H9 (cell line): ENCODE measurements at regions not wholly inside any gene's neighbourhood (a gene's known extent, or its start where the extent isn't known, plus 50 kb on each side); places are given as distances from the start of the nearest gene placed in this dataset.

ENCODE experiments used
- DNase-seq: peaks from one replicate; pipeline ENCODE4 v3.0.0-alpha.2; 2017
- H2AFZ ChIP-seq: one replicate; pipeline ENCODE4 v1.6.1; 2013; ENCODE audit warnings: mild to moderate bottlenecking, low read length, control low read depth, moderate library complexity
- H2AK5ac ChIP-seq: 2 replicates; pipeline ENCODE4 v1.6.1; 2013; ENCODE audit warnings: low read length, control low read depth, mixed read lengths; ENCODE audit not compliant: insufficient read length
- H2BK120ac ChIP-seq: one replicate; pipeline ENCODE4 v1.6.1; 2013; ENCODE audit warnings: low read depth, mild to moderate bottlenecking, low read length, control low read depth, inconsistent platforms; ENCODE audit not compliant: poor library complexity, severe bottlenecking
- H2BK12ac ChIP-seq: 2 replicates; pipeline ENCODE4 v1.6.1; 2013; ENCODE audit warnings: low read length, control low read depth, mixed read lengths, low read depth; ENCODE audit not compliant: insufficient read length
- H2BK15ac ChIP-seq: 2 replicates; pipeline ENCODE4 v1.6.1; 2013; ENCODE audit warnings: low read depth, low read length, control low read depth
- H2BK20ac ChIP-seq: one replicate; pipeline ENCODE4 v1.6.1; 2013; ENCODE audit warnings: low read depth, mild to moderate bottlenecking, low read length, control low read depth, inconsistent platforms; ENCODE audit not compliant: poor library complexity, severe bottlenecking
- H2BK5ac ChIP-seq: 2 replicates; pipeline ENCODE4 v1.6.1; 2013; ENCODE audit warnings: low read length, control low read depth, mixed read lengths; ENCODE audit not compliant: insufficient read length
- H3K14ac ChIP-seq: 2 replicates; pipeline ENCODE4 v1.6.1; 2013; ENCODE audit warnings: low read length, control low read depth; ENCODE audit not compliant: insufficient read depth
- H3K18ac ChIP-seq: 2 replicates; pipeline ENCODE4 v1.6.1; 2013; ENCODE audit warnings: low read depth, mild to moderate bottlenecking, mixed read lengths, low read length, control low read depth; ENCODE audit not compliant: insufficient read length
- H3K23ac ChIP-seq: 2 replicates; pipeline ENCODE4 v1.6.1; 2013; ENCODE audit warnings: low read length, control low read depth, mixed read lengths, low read depth; ENCODE audit not compliant: insufficient read length
- H3K23me2 ChIP-seq: 2 replicates; pipeline ENCODE4 v1.6.1; 2013; ENCODE audit warnings: low read depth, mild to moderate bottlenecking, mixed read lengths, low read length, control low read depth; ENCODE audit not compliant: insufficient read length, poor library complexity, severe bottlenecking
- H3K27ac ChIP-seq: 2 replicates; pipeline ENCODE4 v1.5.1; 2013; ENCODE audit warnings: low read length, control low read depth, mixed read lengths, low read depth; ENCODE audit not compliant: insufficient read length
- H3K27me3 ChIP-seq: 2 replicates; pipeline ENCODE4 v1.6.1; 2013; ENCODE audit warnings: low read length, control low read depth, inconsistent platforms; ENCODE audit not compliant: insufficient read depth
- H3K4ac ChIP-seq: 2 replicates; pipeline ENCODE4 v1.6.1; 2013; ENCODE audit warnings: low read depth, mild to moderate bottlenecking, control low read depth, inconsistent platforms, low read length, moderate library complexity
- H3K4me1 ChIP-seq: 2 replicates; pipeline ENCODE4 v1.6.1; 2013; ENCODE audit warnings: low read length, control low read depth, inconsistent platforms; ENCODE audit not compliant: insufficient read depth
- H3K4me2 ChIP-seq: 2 replicates; pipeline ENCODE4 v1.6.1; 2013; ENCODE audit warnings: low read length, control low read depth, mixed read lengths; ENCODE audit not compliant: insufficient read length, insufficient read depth
- H3K56ac ChIP-seq: 2 replicates; pipeline ENCODE4 v1.6.1; 2013; ENCODE audit warnings: low read depth, mild to moderate bottlenecking, mixed read lengths, low read length, control low read depth; ENCODE audit not compliant: insufficient read length
- H3K79me1 ChIP-seq: 2 replicates; pipeline ENCODE4 v1.6.1; 2013; ENCODE audit warnings: low read depth, mild to moderate bottlenecking, moderate library complexity, low read length, control low read depth, inconsistent platforms; ENCODE audit not compliant: insufficient read depth, poor library complexity, severe bottlenecking
- H3K79me2 ChIP-seq: 2 replicates; pipeline ENCODE4 v1.6.1; 2013; ENCODE audit warnings: low read length, control low read depth, inconsistent platforms; ENCODE audit not compliant: insufficient read depth
- H3K9ac ChIP-seq: 2 replicates; pipeline ENCODE4 v1.6.1; 2013; ENCODE audit warnings: low read length, control low read depth, mixed read lengths; ENCODE audit not compliant: insufficient read length; ENCODE audit errors: extremely low read depth
- H3K9me3 ChIP-seq: one replicate; pipeline ENCODE4 v1.6.1; 2013; ENCODE audit warnings: low read depth, low read length, inconsistent platforms; ENCODE audit not compliant: control insufficient read depth
- H3T11ph ChIP-seq: one replicate; pipeline ENCODE4 v1.6.1; 2013; ENCODE audit warnings: mild to moderate bottlenecking, low read length, control low read depth, inconsistent platforms
- H4K20me1 ChIP-seq: one replicate; pipeline ENCODE4 v1.6.1; 2013; ENCODE audit not compliant: control insufficient read depth, insufficient read length, insufficient read depth
- H4K5ac ChIP-seq: 2 replicates; pipeline ENCODE4 v1.6.1; 2013; ENCODE audit warnings: low read depth, mild to moderate bottlenecking, mixed read lengths, low read length, control low read depth; ENCODE audit not compliant: insufficient read length
- H4K8ac ChIP-seq: replicated peaks from 2 replicates; pipeline ENCODE4 v1.6.1; 2013; ENCODE audit warnings: low read length, control low read depth, mixed read lengths, low read depth; ENCODE audit not compliant: insufficient read length
- H4K91ac ChIP-seq: 2 replicates; pipeline ENCODE4 v1.6.1; 2013; ENCODE audit warnings: low read depth, mild to moderate bottlenecking, moderate library complexity, mixed read lengths, low read length, control low read depth; ENCODE audit not compliant: insufficient read length
- H3K27ac Mint-ChIP-seq, 3 experiments: 2 replicates in 2 of 3; 3 replicates in 1 of 3; pipeline ENCODE4 v1.8.0; 2020 to 2021; ENCODE audit warnings: mixed read lengths in 3 of 3, mild to moderate bottlenecking in 1 of 3, moderate library complexity in 1 of 3
- H3K27me3 Mint-ChIP-seq: 2 replicates; pipeline ENCODE4 v1.8.0; 2021; ENCODE audit warnings: low read depth, mild to moderate bottlenecking, moderate library complexity, mixed read lengths
- H3K36me3 Mint-ChIP-seq, 3 experiments: 2 replicates in 2 of 3; 3 replicates in 1 of 3; pipeline ENCODE4 v1.8.0; 2020 to 2021; ENCODE audit warnings: low read depth in 3 of 3, mixed read lengths in 3 of 3; ENCODE audit not compliant: insufficient read depth in 1 of 3
- H3K4me1 Mint-ChIP-seq, 2 experiments: 2 replicates each; pipeline ENCODE4 v1.8.0; 2020; ENCODE audit warnings: mixed read lengths in 2 of 2
- H3K4me3 Mint-ChIP-seq, 2 experiments: 2 replicates in 1 of 2; 3 replicates in 1 of 2; pipeline ENCODE4 v1.8.0; 2020 to 2021; ENCODE audit warnings: mild to moderate bottlenecking in 2 of 2, mixed read lengths in 2 of 2, moderate library complexity in 1 of 2
- H3K9me3 Mint-ChIP-seq, 2 experiments: 2 replicates in 1 of 2; 3 replicates in 1 of 2; pipeline ENCODE4 v1.8.0; 2020; ENCODE audit warnings: mild to moderate bottlenecking in 2 of 2, mixed read lengths in 2 of 2, moderate library complexity in 1 of 2
- CTCF ChIP-seq: fragments of 200-600 bp; sonication (generic); conservative IDR thresholded peaks from 3 replicates; pipeline ENCODE4 v1.8.0; 2021; ENCODE audit warnings: antibody characterized with exemption, mild to moderate bottlenecking
- WGBS: extraction: QIAGEN DNeasy Blood & Tissue Kit; methylation state at CpG from one replicate; pipeline ENCODE4 v1.1.7; 2013; ENCODE audit warnings: missing lambda C conversion rate, low lambda C conversion rate, mixed read lengths; ENCODE audit not compliant: insufficient read length; ENCODE audit errors: extremely low coverage; 5-methylcytosine and 5-hydroxymethylcytosine counted together

GRCh38 chr1:29482991-29483390 lies 246.7 kb downstream of the PTPRU start:
- H3K36me3 Mint-ChIP-seq, result no peaks in the 10 kb centered on the region
- H3K9me3 Mint-ChIP-seq, result no peaks in the 10 kb centered on the region
- H3K23me2 ChIP-seq, result peaks cover 5% of the 10 kb centered on the region
- no peak overlapping the region for H3K18ac ChIP-seq
- no peak overlapping the region for H2BK15ac ChIP-seq
- H3K4me1 ChIP-seq, result no peaks in the 10 kb centered on the region
- H3K27ac ChIP-seq, result no peak overlapping the region
- no peaks in the 10 kb centered on the region for H3K9me3 ChIP-seq
- H2BK20ac ChIP-seq, result no peak overlapping the region
- no peak overlapping the region for H3K56ac ChIP-seq
- H3T11ph ChIP-seq, result no peak overlapping the region
- H3K27me3 ChIP-seq, result no peaks in the 10 kb centered on the region
- no peaks in the 10 kb centered on the region for H3K79me1 ChIP-seq
- H3K79me2 ChIP-seq, result no peaks in the 10 kb centered on the region
- H3K23ac ChIP-seq, result no peak overlapping the region
- H4K20me1 ChIP-seq, result no peaks in the 10 kb centered on the region
- H3K27me3 Mint-ChIP-seq, result peaks cover 13% of the 10 kb centered on the region
- H2AFZ ChIP-seq, result no peak overlapping the region
- no CpG with 5 or more reads among the region's 6 CpGs for WGBS
- H3K9ac ChIP-seq, result no peak overlapping the region
- peaks cover 9 to 14% of the 10 kb centered on the region in 2 experiments for H3K4me1 Mint-ChIP-seq
- DNase-seq, result no peak
- H2BK5ac ChIP-seq, result no peak overlapping the region
- no peak overlapping the region for H2BK12ac ChIP-seq
- no peak overlapping the region for H4K8ac ChIP-seq
- H3K4me2 ChIP-seq, result no peak overlapping the region
- no peak overlapping the region for H4K5ac ChIP-seq
- H3K4ac ChIP-seq, result no peak overlapping the region
- no peak overlapping the region for H3K14ac ChIP-seq
- H4K91ac ChIP-seq, result no peak overlapping the region
- H2AK5ac ChIP-seq, result no peak overlapping the region
- H2BK120ac ChIP-seq, result no peak overlapping the region
- no peak overlapping the region for H3K4me3 Mint-ChIP-seq
- no peak overlapping the region for H3K27ac Mint-ChIP-seq
- no peak for TF ChIP-seq CTCF
